Caco-2 (cell line): ENCODE measurements at regions not wholly inside any gene's neighbourhood (a gene's known extent, or its start where the extent isn't known, plus 50 kb on each side); places are given as distances from the start of the nearest gene placed in this dataset.

Experiments
- BruUV-seq: library from RNA; stranded (reverse); fragments of 400-500 nt; replicated peaks from 2 replicates; lab custom pipeline; 2021; lab: Mats Ljungman, UMichigan
- CTCF ChIA-PET: fragments of 300-600 bp; sonication (Branson Sonifier 250); formaldehyde crosslinking; loops from one replicate; lab custom pipeline; 2022; ENCODE audit warnings: antibody characterized with exemption; lab: Charles Lee
- POLR2A ChIA-PET: fragments of 300-600 bp; sonication (Branson Sonifier 250); formaldehyde crosslinking; loops from one replicate; lab custom pipeline; 2022; ENCODE audit warnings: antibody characterized with exemption; lab: Charles Lee
- DNase-seq, 2 experiments: peaks; one replicate each; pipeline versions ENCODE4 v3.0.0 to v3.0.0-alpha.2; 2020 to 2022
- H3K27me3 ChIP-seq: replicated peaks from 2 replicates; pipeline ENCODE4 v1.6.0; 2011; ENCODE audit warnings: low read length; ENCODE audit not compliant: control insufficient read depth, insufficient read depth
- H3K36me3 ChIP-seq: 2 replicates; pipeline ENCODE4 v1.5.1; 2011; ENCODE audit warnings: low read length; ENCODE audit not compliant: control insufficient read depth, insufficient read depth
- H3K4me1 ChIP-seq: fragments of 250-450 bp; sonication (Bioruptor Pico); 2 replicates; pipeline ENCODE4 v1.5.1; 2020; ENCODE audit warnings: mild to moderate bottlenecking
- H3K4me3 ChIP-seq: 2 replicates; pipeline ENCODE4 v1.5.1; 2011; ENCODE audit warnings: low read depth, mild to moderate bottlenecking, control low read depth, low read length
- H3K9me3 ChIP-seq: fragments of 250-450 bp; sonication (Bioruptor Pico); 2 replicates; pipeline ENCODE4 v1.5.1; 2020; ENCODE audit warnings: mild to moderate bottlenecking, moderate library complexity
- H3K27ac Mint-ChIP-seq: one replicate; pipeline ENCODE4 v1.8.0; 2022; ENCODE audit warnings: mixed read lengths; ENCODE audit not compliant: unreplicated experiment
- H3K27me3 Mint-ChIP-seq: one replicate; pipeline ENCODE4 v1.8.0; 2022; ENCODE audit warnings: mixed read lengths; ENCODE audit not compliant: insufficient read depth, unreplicated experiment
- H3K36me3 Mint-ChIP-seq: one replicate; pipeline ENCODE4 v1.8.0; 2022; ENCODE audit warnings: mild to moderate bottlenecking, mixed read lengths; ENCODE audit not compliant: insufficient read depth, unreplicated experiment
- H3K4me1 Mint-ChIP-seq: one replicate; pipeline ENCODE4 v1.8.0; 2022; ENCODE audit warnings: low read depth, mixed read lengths; ENCODE audit not compliant: unreplicated experiment
- H3K4me3 Mint-ChIP-seq: one replicate; pipeline ENCODE4 v1.8.0; 2022; ENCODE audit warnings: mild to moderate bottlenecking, moderate library complexity, mixed read lengths; ENCODE audit not compliant: unreplicated experiment
- H3K9me3 Mint-ChIP-seq: one replicate; pipeline ENCODE4 v1.8.0; 2022; ENCODE audit warnings: mixed read lengths; ENCODE audit not compliant: unreplicated experiment
- intact Hi-C: fragments of 100-400 bp; cut with micrococcal nuclease; formaldehyde crosslinking; loops from one replicate; pipeline ENCODE4 v1.10.0; 2022; ENCODE audit not compliant: unreplicated experiment
- TF ChIP-seq, protein P1 (sequence below), 2 experiments: fragments of 200-600 bp in 1 of 2; IDR thresholded peaks; 1 replicate in 1 of 2; 2 replicates in 1 of 2; pipeline versions ENCODE4 v1.5.1 to v1.8.0; 2011 to 2022; ENCODE audit warnings: antibody characterized with exemption in 1 of 2, control low read depth in 1 of 2, inconsistent platforms in 1 of 2, low read depth in 1 of 2, low read length in 1 of 2, mild to moderate bottlenecking in 1 of 2, moderate library complexity in 1 of 2; ENCODE audit not compliant: insufficient read depth in 1 of 2, severe bottlenecking in 1 of 2, unreplicated experiment in 1 of 2

DNA sequence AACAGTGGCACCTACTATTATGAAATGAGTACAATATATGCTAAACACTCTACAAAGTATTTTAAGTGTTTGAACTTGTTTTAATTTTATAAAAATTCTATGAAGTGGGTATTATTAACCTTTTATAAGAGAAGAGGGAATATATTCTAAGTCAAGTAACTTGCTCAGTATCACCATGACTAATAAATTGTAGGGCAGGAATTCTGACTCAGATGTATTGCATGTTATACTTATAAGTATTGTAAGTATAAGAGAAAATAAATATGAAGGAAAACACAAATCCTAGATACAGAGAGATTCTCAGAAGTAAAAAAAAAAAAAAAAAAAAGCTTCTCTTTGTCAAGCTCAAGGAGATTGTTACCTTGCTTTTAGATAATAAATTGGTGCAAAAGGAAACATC, 893.2 kb downstream of the SLC16A7 start:
- ChIA-PET CTCF (no interaction called here), POLR2A (no interaction called here)
- Mint-ChIP-seq H3K27ac (no peak overlapping the region), H3K4me3 (no peak overlapping the region), H3K27me3 (no peaks in the 10 kb centered on the region), H3K4me1 (no peaks in the 10 kb centered on the region), H3K9me3 (no peaks in the 10 kb centered on the region), H3K36me3 (peaks cover 6% of the 10 kb centered on the region)
- TF ChIP-seq, protein P1, sequence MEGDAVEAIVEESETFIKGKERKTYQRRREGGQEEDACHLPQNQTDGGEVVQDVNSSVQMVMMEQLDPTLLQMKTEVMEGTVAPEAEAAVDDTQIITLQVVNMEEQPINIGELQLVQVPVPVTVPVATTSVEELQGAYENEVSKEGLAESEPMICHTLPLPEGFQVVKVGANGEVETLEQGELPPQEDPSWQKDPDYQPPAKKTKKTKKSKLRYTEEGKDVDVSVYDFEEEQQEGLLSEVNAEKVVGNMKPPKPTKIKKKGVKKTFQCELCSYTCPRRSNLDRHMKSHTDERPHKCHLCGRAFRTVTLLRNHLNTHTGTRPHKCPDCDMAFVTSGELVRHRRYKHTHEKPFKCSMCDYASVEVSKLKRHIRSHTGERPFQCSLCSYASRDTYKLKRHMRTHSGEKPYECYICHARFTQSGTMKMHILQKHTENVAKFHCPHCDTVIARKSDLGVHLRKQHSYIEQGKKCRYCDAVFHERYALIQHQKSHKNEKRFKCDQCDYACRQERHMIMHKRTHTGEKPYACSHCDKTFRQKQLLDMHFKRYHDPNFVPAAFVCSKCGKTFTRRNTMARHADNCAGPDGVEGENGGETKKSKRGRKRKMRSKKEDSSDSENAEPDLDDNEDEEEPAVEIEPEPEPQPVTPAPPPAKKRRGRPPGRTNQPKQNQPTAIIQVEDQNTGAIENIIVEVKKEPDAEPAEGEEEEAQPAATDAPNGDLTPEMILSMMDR (IDR thresholded peaks at IDR 0.05; ENCODE audit: insufficient read depth in 1 of 2, low read depth in 1 of 2, low read length in 1 of 2, severe bottlenecking in 1 of 2, unreplicated experiment in 1 of 2), result no peak
- Histone ChIP-seq H3K9me3 (no peaks in the 10 kb centered on the region), H3K36me3 (no peaks in the 10 kb centered on the region), H3K27me3 (no peaks in the 10 kb centered on the region), H3K4me3 (no peak overlapping the region), H3K4me1 (no peaks in the 10 kb centered on the region)
- DNase-seq, result no peak
- intact Hi-C loops, result no loop called here
- BruUV-seq, result no TSS peak

DNA sequence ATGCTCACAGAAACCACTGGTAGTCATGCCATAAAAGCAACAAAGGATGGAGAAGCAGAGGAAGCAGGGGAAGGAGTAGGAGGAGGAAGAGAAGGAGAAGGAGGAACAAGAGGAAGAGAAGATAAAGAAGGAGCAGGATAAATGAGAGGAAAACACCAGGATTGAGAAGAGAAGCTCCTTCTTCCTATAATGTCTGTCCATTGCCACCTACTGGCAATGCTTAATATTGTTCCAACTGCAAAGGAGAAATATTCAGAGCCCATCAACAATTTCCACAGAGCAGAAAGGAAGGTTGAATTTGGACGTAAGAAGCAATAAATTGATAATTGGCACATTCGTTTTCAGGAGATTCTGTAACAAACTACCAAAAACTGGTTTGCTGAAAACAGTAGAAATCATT, 898.4 kb downstream of the SLC16A7 start:
- DNase-seq, result peak in 1 of 2 experiments; percentile 33

DNA sequence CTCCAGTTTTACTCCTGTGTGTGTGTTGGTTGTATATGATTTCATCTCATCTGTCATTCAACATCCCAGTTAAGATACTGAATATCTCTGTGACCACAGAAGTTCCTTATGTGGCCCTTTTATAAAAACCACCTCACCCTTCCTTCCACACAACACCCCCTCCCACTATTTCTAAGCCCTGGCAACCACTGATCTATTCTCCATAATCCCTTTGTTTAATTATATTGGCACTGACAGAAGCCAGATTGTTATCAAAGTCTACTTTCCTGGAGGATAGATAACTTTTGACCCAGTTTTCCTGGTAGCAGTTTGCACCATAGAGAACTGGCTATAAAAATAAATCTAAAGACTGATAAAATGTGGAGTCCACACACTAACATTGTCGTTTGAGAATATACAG, 902.8 kb downstream of the SLC16A7 start:
- Histone ChIP-seq H3K4me3 (no peak overlapping the region), H3K4me1 (no peaks in the 10 kb centered on the region), H3K9me3 (no peaks in the 10 kb centered on the region), H3K36me3 (no peaks in the 10 kb centered on the region), H3K27me3 (no peaks in the 10 kb centered on the region)
- no peaks in the 10 kb centered on the region for H3K27me3 Mint-ChIP-seq
- ChIA-PET POLR2A (no interaction called here), CTCF (no interaction called here)
- no peaks in the 10 kb centered on the region for H3K4me1 Mint-ChIP-seq
- H3K9me3 Mint-ChIP-seq, result no peaks in the 10 kb centered on the region
- TF ChIP-seq, protein P1 (IDR thresholded peaks at IDR 0.05; ENCODE audit: insufficient read depth in 1 of 2, low read depth in 1 of 2, low read length in 1 of 2, severe bottlenecking in 1 of 2, unreplicated experiment in 1 of 2), result no peak
- no peak overlapping the region for H3K4me3 Mint-ChIP-seq
- no peak overlapping the region for H3K27ac Mint-ChIP-seq
- intact Hi-C loops, result no loop called here
- no TSS peak for BruUV-seq
- H3K36me3 Mint-ChIP-seq, result no peaks in the 10 kb centered on the region
- DNase-seq, result no peak

More for the DNA sequence above, 898.4 kb downstream of the SLC16A7 start:
- Mint-ChIP-seq H3K9me3 (no peaks in the 10 kb centered on the region), H3K36me3 (no peaks in the 10 kb centered on the region), H3K4me1 (no peaks in the 10 kb centered on the region), H3K27me3 (no peaks in the 10 kb centered on the region), H3K4me3 (no peak overlapping the region), H3K27ac (no peak overlapping the region)
- H3K9me3 ChIP-seq, result no peaks in the 10 kb centered on the region
- no peak overlapping the region for H3K4me3 ChIP-seq
- no peaks in the 10 kb centered on the region for H3K36me3 ChIP-seq
- no peaks in the 10 kb centered on the region for H3K4me1 ChIP-seq
- TF ChIP-seq, protein P1 (IDR thresholded peaks at IDR 0.05; ENCODE audit: insufficient read depth in 1 of 2, low read depth in 1 of 2, low read length in 1 of 2, severe bottlenecking in 1 of 2, unreplicated experiment in 1 of 2), result peak; percentile 41 to 65
- intact Hi-C loops, result loop anchor here (1.0 to 2.0 kb wide), 3 partner anchors 237 to 1091 kb away; no protein-coding TSS in a partner anchor
- ChIA-PET CTCF (interaction anchor here (1.0 to 1.7 kb wide), 2 partner anchors 237 to 388 kb away, joined by 4 to 29 read pairs; no protein-coding TSS in a partner anchor), POLR2A (no interaction called here)
- H3K27me3 ChIP-seq, result no peaks in the 10 kb centered on the region
- no TSS peak for BruUV-seq
